DOHH2 (cell line): ENCODE measurements at regions not wholly inside any gene's neighbourhood (a gene's known extent, or its start where the extent isn't known, plus 50 kb on each side); places are given as distances from the start of the nearest gene placed in this dataset.

Experiments
- H3F3A ChIP-seq: fragments of 200-600 bp; sonication (generic), shearing (Covaris generic); 2 replicates; pipeline ENCODE4 v1.6.0; 2016; ENCODE audit warnings: antibody characterized with exemption, mild to moderate bottlenecking; ENCODE audit not compliant: control insufficient read depth, insufficient read depth
- H3K27ac ChIP-seq: fragments of 200-600 bp; sonication (generic); 2 replicates; pipeline ENCODE4 v1.5.1; 2014; ENCODE audit warnings: low read depth, mild to moderate bottlenecking, low read length, moderate library complexity
- H3K27me3 ChIP-seq: fragments of 200-600 bp; sonication (generic); 2 replicates; pipeline ENCODE4 v1.6.1; 2014; ENCODE audit warnings: mild to moderate bottlenecking, low read length, mixed read lengths; ENCODE audit not compliant: control insufficient read depth
- H3K36me3 ChIP-seq: fragments of 200-600 bp; sonication (generic); 2 replicates; pipeline ENCODE4 v1.6.1; 2014; ENCODE audit warnings: mild to moderate bottlenecking, low read length, moderate library complexity, mixed read lengths; ENCODE audit not compliant: control insufficient read depth
- H3K4me1 ChIP-seq: fragments of 200-600 bp; sonication (generic); 2 replicates; pipeline ENCODE4 v1.6.1; 2014; ENCODE audit warnings: mild to moderate bottlenecking, low read length, mixed read lengths; ENCODE audit not compliant: control insufficient read depth
- H3K4me2 ChIP-seq: fragments of 200-600 bp; sonication (generic); 2 replicates; pipeline ENCODE4 v1.6.0; 2014; ENCODE audit warnings: mild to moderate bottlenecking, low read length, moderate library complexity
- H3K4me3 ChIP-seq: fragments of 200-600 bp; sonication (generic); 2 replicates; pipeline ENCODE4 v1.5.1; 2014; ENCODE audit warnings: mild to moderate bottlenecking, low read length, mixed read lengths
- H3K79me2 ChIP-seq: fragments of 200-600 bp; sonication (generic); 2 replicates; pipeline ENCODE4 v1.6.1; 2014; ENCODE audit warnings: mild to moderate bottlenecking, low read length, mixed read lengths; ENCODE audit not compliant: control insufficient read depth
- H3K9me2 ChIP-seq: fragments of 200-600 bp; sonication (generic); replicated peaks from 2 replicates; pipeline ENCODE4 v1.6.1; 2014; ENCODE audit warnings: mild to moderate bottlenecking, low read length, mixed read lengths; ENCODE audit not compliant: control insufficient read depth
- H3K9me3 ChIP-seq: fragments of 200-600 bp; sonication (generic); 2 replicates; pipeline ENCODE4 v1.6.1; 2014; ENCODE audit warnings: antibody characterized with exemption, low read length, mixed read lengths; ENCODE audit not compliant: control insufficient read depth, insufficient read depth
- H4K20me1 ChIP-seq: fragments of 200-600 bp; sonication (generic); 2 replicates; pipeline ENCODE4 v1.6.0; 2014; ENCODE audit warnings: low read depth, mild to moderate bottlenecking, antibody characterized with exemption, low read length, moderate library complexity; ENCODE audit not compliant: control insufficient read depth, insufficient read depth
- CTCF ChIP-seq: fragments of 200-600 bp; sonication (generic); IDR thresholded peaks from one replicate; pipeline ENCODE4 v1.5.1; 2014; ENCODE audit warnings: antibody characterized with exemption, mild to moderate bottlenecking, low read depth, low read length; ENCODE audit not compliant: poor library complexity, severe bottlenecking
- EZH2phosphoT487 ChIP-seq: fragments of 200-600 bp; sonication (generic); IDR thresholded peaks from 2 replicates; pipeline ENCODE4 v1.6.1; 2017; ENCODE audit warnings: borderline replicate concordance, mild to moderate bottlenecking, antibody characterized with exemption, low read length, moderate library complexity, mixed read lengths

DNA sequence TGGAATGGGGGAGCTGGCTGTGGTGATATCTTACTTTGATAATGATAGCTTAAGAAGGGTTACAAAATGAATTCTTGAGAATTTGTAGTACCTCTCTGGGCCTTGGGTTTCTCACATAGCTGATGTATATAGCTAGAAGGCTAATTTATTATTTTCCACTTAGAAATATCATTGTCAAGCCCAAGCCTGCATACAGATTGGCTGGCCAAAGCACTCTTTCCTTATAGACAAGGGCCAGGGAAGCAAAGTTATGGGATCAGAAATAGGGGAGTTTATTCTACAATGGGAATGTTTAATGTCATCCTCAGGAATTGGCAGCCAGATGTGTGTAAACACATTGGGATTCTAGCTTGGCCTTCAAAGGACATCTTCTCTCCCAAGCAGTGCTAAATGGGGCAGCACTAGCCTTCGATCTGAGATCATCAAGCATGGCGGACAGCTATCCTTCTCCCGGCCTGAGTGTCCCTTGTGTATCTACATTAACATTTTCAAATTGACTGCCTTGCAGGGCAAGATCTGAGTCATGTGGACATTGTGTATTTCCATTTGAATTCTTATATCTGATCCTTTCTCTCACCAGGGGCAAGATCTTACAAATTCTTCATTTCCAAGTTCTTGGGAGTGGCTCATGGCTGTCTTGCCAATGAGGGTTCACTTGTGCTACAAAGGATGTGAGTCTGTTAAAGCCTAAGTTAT lies 457.2 kb downstream of the ARHGEF28 start:
- Histone ChIP-seq H4K20me1 (no peaks in the 10 kb centered on the region), H3K9me3 (no peaks in the 10 kb centered on the region), H3K9me2 (no peaks in the 10 kb centered on the region), H3K27me3 (no peaks in the 10 kb centered on the region), H3K79me2 (no peaks in the 10 kb centered on the region), H3K4me2 (no peak overlapping the region), H3K4me1 (no peaks in the 10 kb centered on the region), H3K4me3 (no peak overlapping the region), H3K27ac (no peak overlapping the region), H3K36me3 (no peaks in the 10 kb centered on the region), H3F3A (no peaks in the 10 kb centered on the region)
- TF ChIP-seq EZH2phosphoT487, result no peak
- no peak for TF ChIP-seq CTCF

- Histone ChIP-seq H3F3A (no peaks in the 10 kb centered on the region), H3K27ac (no peak overlapping the region), H3K27me3 (no peaks in the 10 kb centered on the region), H3K9me3 (no peaks in the 10 kb centered on the region), H3K9me2 (no peaks in the 10 kb centered on the region), H3K4me1 (no peaks in the 10 kb centered on the region), H4K20me1 (no peaks in the 10 kb centered on the region), H3K4me2 (no peak overlapping the region), H3K79me2 (no peaks in the 10 kb centered on the region), H3K36me3 (no peaks in the 10 kb centered on the region), H3K4me3 (no peak overlapping the region)
- no peak for TF ChIP-seq EZH2phosphoT487
- no peak for TF ChIP-seq CTCF
These were observed 456.6 kb downstream of the ARHGEF28 start for GRCh38 chr5:74082512-74083055.

DNA sequence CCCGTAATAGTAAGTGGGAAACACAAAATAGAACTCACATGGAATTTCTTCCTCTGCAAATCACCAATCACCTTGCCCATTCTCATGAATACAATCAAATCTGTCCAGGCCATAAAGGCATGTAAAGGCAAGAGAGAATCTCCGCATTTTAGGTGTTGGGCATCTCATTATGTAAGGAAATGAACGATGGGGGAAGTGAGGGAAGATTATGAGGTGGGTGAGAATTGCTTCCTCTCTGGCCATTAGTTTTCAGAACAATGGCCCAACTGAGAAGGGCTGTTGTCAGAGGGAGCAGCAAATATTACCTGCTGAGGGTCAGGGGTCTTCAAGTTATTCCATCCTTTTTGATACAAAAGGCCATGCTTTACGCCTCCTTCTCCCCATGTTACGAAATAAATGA lies 455.1 kb downstream of the ARHGEF28 start:
- TF ChIP-seq EZH2phosphoT487 (no peak), CTCF (no peak)
- no peaks in the 10 kb centered on the region for H3F3A ChIP-seq
- H3K27ac ChIP-seq, result no peak overlapping the region
- H4K20me1 ChIP-seq, result no peaks in the 10 kb centered on the region
- H3K9me2 ChIP-seq, result no peaks in the 10 kb centered on the region
- H3K27me3 ChIP-seq, result no peaks in the 10 kb centered on the region
- H3K9me3 ChIP-seq, result no peaks in the 10 kb centered on the region
- no peak overlapping the region for H3K4me3 ChIP-seq
- no peak overlapping the region for H3K4me2 ChIP-seq
- no peaks in the 10 kb centered on the region for H3K79me2 ChIP-seq
- no peaks in the 10 kb centered on the region for H3K36me3 ChIP-seq
- H3K4me1 ChIP-seq, result no peaks in the 10 kb centered on the region
